Thyroid gland (tissue), 4 donors: ENCODE measurements at regions not wholly inside any gene's neighbourhood (a gene's known extent, or its start where the extent isn't known, plus 50 kb on each side); places are given as distances from the start of the nearest gene placed in this dataset.

Experiments
- CTCF ChIP-seq, 6 experiments: fragments of 200-600 bp in 3 of 6; fragments of 450-650 bp in 3 of 6; sonication (generic) in 3 of 6; IDR thresholded peaks; one replicate each; pipeline ENCODE4 v1.5.1; 2016 to 2019; ENCODE audit warnings: antibody characterized with exemption in 6 of 6, mild to moderate bottlenecking in 2 of 6, inconsistent platforms in 1 of 6, moderate library complexity in 1 of 6
- POLR2A ChIP-seq, 2 donors: fragments of 450-650 bp; IDR thresholded peaks; one replicate each; pipeline ENCODE4 v1.6.1; 2017; ENCODE audit warnings: antibody characterized with exemption in 2 of 2, mild to moderate bottlenecking in 2 of 2, moderate library complexity in 1 of 2

GRCh38 chrX:18032486-18033221 lies 171.6 kb upstream of the RAI2 start:
- TF ChIP-seq CTCF (IDR thresholded peaks at IDR 0.05) (no peak), POLR2A (IDR thresholded peaks at IDR 0.05) (no peak)
